HFF-Myc (cell line): ENCODE measurements at regions not wholly inside any gene's neighbourhood (a gene's known extent, or its start where the extent isn't known, plus 50 kb on each side); places are given as distances from the start of the nearest gene placed in this dataset.

Experiments
- DNase-seq: peaks from one replicate; pipeline ENCODE4 v3.0.0-alpha.2; 2011; ENCODE audit warnings: low read depth; ENCODE audit errors: extremely low read depth
- H3K4me3 ChIP-seq: replicated peaks from 2 replicates; pipeline ENCODE4 v1.5.1; 2011; ENCODE audit warnings: low read depth, mild to moderate bottlenecking, control low read depth, low read length
- TF ChIP-seq, protein P1 (sequence below): IDR thresholded peaks from 2 replicates; pipeline ENCODE4 v1.5.1; 2012; ENCODE audit warnings: mild to moderate bottlenecking, low read depth, low read length, control low read depth; ENCODE audit errors: missing control alignments

DNA sequence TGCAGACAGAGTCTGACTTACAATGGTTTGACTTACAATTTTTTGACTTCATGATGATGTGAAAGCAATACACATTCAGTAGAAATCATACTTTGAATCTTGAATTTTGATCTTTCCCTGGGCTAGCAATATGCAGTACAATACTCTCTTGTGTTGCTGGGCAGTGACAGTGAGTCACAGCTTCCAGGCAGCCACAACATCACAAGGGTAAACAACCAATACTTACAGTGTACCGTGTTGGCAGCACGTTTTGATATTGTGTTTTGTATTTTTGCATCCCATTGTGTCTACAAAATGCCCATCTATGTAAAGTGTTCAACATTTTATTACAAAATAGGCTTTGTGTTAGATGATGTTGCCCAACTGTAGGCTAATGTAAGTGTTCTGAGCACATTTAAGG lies 150.9 kb downstream of the NTMT2 start:
- no peak for DNase-seq
- H3K4me3 ChIP-seq: no peak overlapping the region
- TF ChIP-seq, protein P1, sequence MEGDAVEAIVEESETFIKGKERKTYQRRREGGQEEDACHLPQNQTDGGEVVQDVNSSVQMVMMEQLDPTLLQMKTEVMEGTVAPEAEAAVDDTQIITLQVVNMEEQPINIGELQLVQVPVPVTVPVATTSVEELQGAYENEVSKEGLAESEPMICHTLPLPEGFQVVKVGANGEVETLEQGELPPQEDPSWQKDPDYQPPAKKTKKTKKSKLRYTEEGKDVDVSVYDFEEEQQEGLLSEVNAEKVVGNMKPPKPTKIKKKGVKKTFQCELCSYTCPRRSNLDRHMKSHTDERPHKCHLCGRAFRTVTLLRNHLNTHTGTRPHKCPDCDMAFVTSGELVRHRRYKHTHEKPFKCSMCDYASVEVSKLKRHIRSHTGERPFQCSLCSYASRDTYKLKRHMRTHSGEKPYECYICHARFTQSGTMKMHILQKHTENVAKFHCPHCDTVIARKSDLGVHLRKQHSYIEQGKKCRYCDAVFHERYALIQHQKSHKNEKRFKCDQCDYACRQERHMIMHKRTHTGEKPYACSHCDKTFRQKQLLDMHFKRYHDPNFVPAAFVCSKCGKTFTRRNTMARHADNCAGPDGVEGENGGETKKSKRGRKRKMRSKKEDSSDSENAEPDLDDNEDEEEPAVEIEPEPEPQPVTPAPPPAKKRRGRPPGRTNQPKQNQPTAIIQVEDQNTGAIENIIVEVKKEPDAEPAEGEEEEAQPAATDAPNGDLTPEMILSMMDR: no peak

DNA sequence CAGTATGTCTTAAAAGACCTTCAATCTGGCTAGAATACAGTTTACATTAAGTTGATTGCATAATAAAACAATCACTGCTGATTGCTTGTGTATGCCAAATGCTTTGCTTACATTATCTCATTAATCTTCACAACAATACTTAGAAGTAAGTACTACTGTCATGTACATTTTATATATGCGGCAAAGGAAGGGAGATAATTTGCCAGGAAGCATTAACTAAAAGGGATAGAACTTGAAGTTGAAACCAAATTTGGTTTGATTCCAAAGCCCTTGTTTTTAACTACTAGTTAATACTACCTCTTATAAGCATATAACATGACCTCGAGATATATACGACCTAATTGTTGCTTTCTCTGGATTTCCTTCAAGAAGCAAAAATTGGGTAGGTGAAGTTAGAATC lies 155.8 kb downstream of the NTMT2 start:
- no peak overlapping the region for H3K4me3 ChIP-seq
- DNase-seq: no peak
- TF ChIP-seq, protein P1: no peak

DNA sequence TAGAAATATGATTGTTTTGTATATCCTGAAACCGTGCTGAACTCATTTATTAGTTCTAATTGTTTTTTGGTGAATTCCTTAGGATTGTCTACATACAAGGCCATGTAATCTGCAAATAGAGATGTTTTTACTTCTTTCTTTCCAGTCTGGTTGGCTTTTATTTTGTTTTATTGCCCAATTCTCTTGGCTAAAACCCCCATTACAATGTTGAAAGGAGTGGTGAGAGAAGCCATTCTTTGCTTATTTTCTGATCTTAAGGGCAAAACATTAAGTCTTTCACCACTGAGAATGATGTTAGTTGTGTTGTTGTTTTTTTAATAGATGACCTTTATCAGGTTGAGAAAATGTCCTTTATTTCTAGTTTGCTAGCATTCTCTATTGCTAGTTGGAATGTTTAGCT lies 157.3 kb downstream of the NTMT2 start:
- TF ChIP-seq, protein P1: no peak
- H3K4me3 ChIP-seq: no peak overlapping the region
- no peak for DNase-seq

DNA sequence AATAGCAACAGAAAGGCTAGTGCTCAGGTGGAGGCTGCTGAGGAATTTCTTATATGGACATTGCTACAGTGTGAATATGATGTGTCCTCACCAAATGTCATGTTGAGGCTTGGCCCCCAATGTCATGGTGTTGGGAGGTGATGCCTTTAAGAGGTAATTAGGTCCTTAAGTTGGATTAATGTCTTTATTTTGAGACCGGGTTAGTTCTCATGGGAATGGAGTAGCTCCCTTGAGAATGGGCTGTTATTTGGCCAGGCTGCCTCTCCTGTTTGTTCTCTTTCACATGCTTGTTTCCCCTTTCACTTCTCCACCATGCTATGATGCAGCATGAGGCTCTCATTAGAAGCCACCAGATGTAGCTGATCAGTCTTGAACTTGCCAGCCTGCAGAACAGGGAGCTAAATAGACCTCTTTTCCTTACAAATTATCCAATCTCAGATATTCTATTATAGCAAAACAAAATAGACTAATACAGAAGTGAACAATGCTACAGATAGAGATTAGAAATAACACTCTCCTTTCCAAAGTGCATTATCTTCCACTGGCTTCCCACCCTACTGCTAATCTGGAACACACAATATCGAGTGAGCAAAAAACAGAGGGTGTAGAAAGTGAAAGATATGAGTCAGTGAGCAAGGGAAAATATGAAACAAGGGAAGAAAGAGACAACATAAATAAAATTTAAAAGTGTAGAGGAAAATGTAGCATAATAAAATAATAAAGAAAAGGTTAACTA lies 160.2 kb downstream of the NTMT2 start:
- TF ChIP-seq, protein P1: no peak
- DNase-seq: no peak
- H3K4me3 ChIP-seq: no peak overlapping the region

DNA sequence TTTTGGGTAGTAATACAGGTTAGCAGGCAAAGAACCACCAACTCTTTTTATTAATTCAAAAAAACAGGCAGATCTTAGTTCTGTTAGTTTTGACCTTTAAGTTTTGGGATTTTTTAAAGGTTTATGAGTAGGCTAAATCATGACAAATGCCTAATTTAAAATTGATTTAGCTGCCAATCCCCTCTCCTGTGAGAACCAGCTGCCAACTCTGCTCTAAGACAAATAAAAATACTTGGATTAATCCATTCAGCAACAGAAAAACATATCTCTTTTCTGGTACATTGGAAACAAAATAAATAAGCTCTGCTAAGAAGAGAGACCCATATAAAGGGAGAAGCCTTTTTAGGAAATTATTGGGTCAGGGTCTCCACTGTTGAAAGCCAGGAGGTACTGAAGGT lies 160.8 kb downstream of the NTMT2 start:
- DNase-seq: no peak
- TF ChIP-seq, protein P1: no peak
- H3K4me3 ChIP-seq: no peak overlapping the region

DNA sequence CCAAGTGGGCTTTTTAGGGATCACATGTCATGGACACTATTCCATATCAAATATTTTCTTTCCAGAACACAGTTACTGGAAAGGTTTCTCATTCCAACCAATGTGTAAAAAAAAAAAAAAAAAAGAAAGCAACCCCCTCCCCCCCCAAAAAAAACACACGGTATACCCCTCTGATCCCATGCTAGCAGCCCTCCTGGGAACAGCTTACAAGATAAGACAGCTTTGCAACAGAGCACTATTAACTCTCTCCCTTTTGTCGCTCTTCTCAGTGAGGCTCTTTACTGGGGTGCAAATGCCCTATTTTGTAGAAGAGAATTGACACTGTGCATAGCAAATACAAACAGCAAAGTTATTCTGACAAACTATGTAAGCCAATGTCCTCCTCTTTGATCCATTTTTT lies 161.2 kb downstream of the NTMT2 start:
- TF ChIP-seq, protein P1: no peak
- H3K4me3 ChIP-seq: no peak overlapping the region
- DNase-seq: no peak

DNA sequence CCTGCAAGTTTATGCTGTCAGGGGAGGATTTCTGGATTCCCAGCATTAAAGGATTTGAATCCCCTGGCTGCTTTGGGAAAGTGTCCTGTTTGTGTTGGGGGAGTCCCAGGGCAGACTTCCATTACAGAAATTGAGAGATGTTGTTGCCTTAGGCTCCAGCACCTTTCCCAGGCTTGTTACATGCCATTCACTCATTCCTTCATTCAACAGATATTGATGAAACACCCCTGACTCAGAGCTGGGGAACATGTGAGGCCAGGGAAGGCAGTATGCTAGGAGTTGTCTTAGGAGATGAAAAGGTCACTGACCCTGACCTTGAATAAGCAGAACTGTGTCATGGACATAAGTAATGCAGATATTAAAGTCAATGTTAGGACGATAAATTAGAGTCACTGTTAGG lies 161.7 kb downstream of the NTMT2 start:
- DNase-seq: no peak
- TF ChIP-seq, protein P1: no peak
- no peak overlapping the region for H3K4me3 ChIP-seq
